ENCODE measurements at regions not wholly inside any gene's neighbourhood (a gene's known extent, or its start where the extent isn't known, plus 50 kb on each side); places are given as distances from the start of the nearest gene placed in this dataset.

GRCh38 chr5:9958914-9959313 lies 290.8 kb downstream of the ATPSCKMT start:
- TF ChIP-seq EZH2 (IDR thresholded peaks at IDR 0.05; ENCODE audit: borderline replicate concordance, insufficient read depth, low read length, poor library complexity, severe bottlenecking) (no peak), CTCF (IDR thresholded peaks at IDR 0.05; ENCODE audit: poor library complexity, severe bottlenecking) (no peak), EP300 (conservative IDR thresholded peaks at IDR 0.05; ENCODE audit: poor library complexity, severe bottlenecking) (no peak), REST (IDR thresholded peaks at IDR 0.05; ENCODE audit: borderline replicate concordance) (no peak), TAF1 (IDR thresholded peaks at IDR 0.05; ENCODE audit: low read depth) (no peak), POLR2AphosphoS5 (IDR thresholded peaks at IDR 0.05) (no peak), SMC3 (conservative IDR thresholded peaks at IDR 0.05; ENCODE audit: poor library complexity) (no peak), RAD21 (conservative IDR thresholded peaks at IDR 0.05) (no peak)

Data from neural cell (in vitro differentiated cells).